ENCODE measurements at regions not wholly inside any gene's neighbourhood (a gene's known extent, or its start where the extent isn't known, plus 50 kb on each side); places are given as distances from the start of the nearest gene placed in this dataset.
"Not testable (repeated sequence)": the region's sequence is repeated elsewhere in the genome, so short reads cannot be mapped to it uniquely, and the experiment has no call there.

- DNase-seq = no peak
These were observed 207.5 kb upstream of the LINGO1 start for GRCh38 chr15:77839970-77840905.

GRCh38 chr15:77839456-77839855 is 206.7 kb upstream of the LINGO1 start:
- DNase-seq = no peak

GRCh38 chr15:77838595-77838994 is 205.9 kb upstream of the LINGO1 start:
- DNase-seq = no peak

- no peak for DNase-seq
These were observed 205.3 kb upstream of the LINGO1 start for GRCh38 chr15:77838061-77838460.

GRCh38 chr15:77837649-77838025 is 204.9 kb upstream of the LINGO1 start:
- DNase-seq = no peak

- DNase-seq = no peak
These were observed 204.4 kb upstream of the LINGO1 start for GRCh38 chr15:77836906-77837648.

GRCh38 chr15:77836121-77836692 is 203.5 kb upstream of the LINGO1 start:
- no peak for DNase-seq

- DNase-seq = no peak
These were observed 201.7 kb upstream of the LINGO1 start for GRCh38 chr15:77834276-77834990.

- DNase-seq = no peak
These were observed 200.2 kb upstream of the LINGO1 start for GRCh38 chr15:77832874-77833273.

- no peak for DNase-seq
These were observed 199.3 kb upstream of the LINGO1 start for GRCh38 chr15:77831986-77832385.

- DNase-seq = no peak
These were observed 197.3 kb upstream of the LINGO1 start for GRCh38 chr15:77830051-77830468.

GRCh38 chr15:77829331-77829730 is 196.6 kb upstream of the LINGO1 start:
- DNase-seq = not testable (repeated sequence)

GRCh38 chr15:77827860-77828259 is 195.1 kb upstream of the LINGO1 start:
- no peak for DNase-seq

- no peak for DNase-seq
These were observed 193.4 kb upstream of the LINGO1 start for GRCh38 chr15:77826006-77826695.

- no peak for DNase-seq
These were observed 192.8 kb upstream of the LINGO1 start for GRCh38 chr15:77825546-77825945.

GRCh38 chr15:77825252-77825542 is 192.5 kb upstream of the LINGO1 start:
- DNase-seq = no peak

- no peak for DNase-seq
These were observed 191.9 kb upstream of the LINGO1 start for GRCh38 chr15:77824361-77825251.

GRCh38 chr15:77823736-77824135 is 191.0 kb upstream of the LINGO1 start:
- no peak for DNase-seq

GRCh38 chr15:77822631-77823230 is 190.0 kb upstream of the LINGO1 start:
- no peak for DNase-seq

- no peak for DNase-seq
These were observed 189.2 kb upstream of the LINGO1 start for GRCh38 chr15:77821959-77822256.
